ENCODE measurements at regions not wholly inside any gene's neighbourhood (a gene's known extent, or its start where the extent isn't known, plus 50 kb on each side); places are given as distances from the start of the nearest gene placed in this dataset.
"Not testable (repeated sequence)": the region's sequence is repeated elsewhere in the genome, so short reads cannot be mapped to it uniquely, and the experiment has no call there.

DNA sequence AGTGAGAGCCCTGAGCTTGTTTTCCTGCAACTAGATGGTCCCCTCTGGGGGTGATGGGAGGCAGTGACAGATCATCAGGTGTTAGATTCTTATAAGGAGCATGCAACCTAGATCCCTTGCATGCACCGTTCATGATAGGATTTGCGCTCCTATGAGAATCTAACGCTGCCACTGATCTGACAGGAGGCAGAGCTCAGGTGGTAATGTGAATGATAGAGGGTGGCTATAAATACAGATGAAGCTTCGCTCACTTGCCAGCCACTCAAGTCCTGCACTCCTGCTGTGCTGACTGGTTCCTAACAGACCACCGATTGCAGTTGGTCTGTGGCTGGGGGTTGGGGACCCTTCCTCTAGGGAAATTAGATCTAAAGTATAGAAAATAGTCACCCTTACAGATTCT is 290.6 kb upstream of the ADCY2 start:
- no peak for DNase-seq

DNA sequence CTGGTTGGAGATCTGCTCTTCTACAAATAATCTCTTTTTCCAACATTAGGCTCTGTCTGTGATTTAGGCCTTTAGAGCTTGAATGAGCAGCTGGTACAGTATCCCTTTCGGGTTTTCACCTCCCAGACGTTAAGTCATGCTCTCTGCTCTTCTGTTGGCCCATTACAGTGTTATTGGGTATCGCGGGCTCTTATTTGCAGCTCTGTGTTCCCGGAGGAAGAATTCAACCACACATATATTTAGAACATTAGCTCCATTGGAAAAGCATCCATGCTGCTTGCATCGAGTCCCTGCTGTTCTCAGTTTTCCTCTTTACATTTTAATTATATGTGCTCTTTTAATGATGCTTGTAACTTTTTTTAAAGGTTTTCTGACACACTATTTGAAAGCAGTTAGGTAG is 278.0 kb upstream of the ADCY2 start:
- DNase-seq: no peak

DNA sequence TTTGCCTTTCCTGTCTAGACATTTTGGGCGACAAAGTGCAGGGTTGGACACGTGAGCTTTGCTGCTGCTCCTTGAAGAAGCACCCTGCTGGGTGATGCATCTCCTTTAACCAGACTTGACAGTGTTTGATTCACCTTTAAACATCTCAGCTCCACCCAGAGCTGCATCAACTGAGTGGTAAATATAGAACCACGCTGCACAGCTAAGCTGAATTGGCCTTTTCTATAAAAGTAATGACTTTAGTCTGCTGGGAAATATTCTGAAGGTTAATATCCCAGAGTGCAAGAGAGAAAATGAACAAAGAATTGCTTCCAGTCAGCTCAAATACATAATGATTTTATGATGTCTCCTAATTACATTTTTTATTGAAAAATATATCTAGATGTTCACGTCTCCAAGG is 264.3 kb upstream of the ADCY2 start:
- DNase-seq: no peak

DNA sequence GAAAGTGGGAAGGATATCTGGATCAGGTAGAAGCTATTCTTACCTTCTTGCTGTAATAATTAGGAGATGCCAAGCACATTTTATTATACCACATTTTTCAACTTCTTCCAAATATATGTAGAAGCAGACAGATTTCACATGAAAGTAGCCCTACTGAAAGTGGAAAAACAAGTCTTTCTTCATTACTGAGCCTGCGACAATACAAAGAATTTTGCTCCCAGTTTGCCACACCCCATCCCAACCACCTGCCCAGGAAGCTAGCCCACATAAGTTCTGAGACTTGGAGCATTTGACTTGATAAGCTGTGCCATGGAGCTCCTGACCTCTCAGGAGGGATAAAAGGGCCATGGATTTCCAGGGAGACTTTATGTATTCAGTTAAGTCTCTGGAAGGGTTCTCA is 249.1 kb upstream of the ADCY2 start:
- no peak for DNase-seq

DNA sequence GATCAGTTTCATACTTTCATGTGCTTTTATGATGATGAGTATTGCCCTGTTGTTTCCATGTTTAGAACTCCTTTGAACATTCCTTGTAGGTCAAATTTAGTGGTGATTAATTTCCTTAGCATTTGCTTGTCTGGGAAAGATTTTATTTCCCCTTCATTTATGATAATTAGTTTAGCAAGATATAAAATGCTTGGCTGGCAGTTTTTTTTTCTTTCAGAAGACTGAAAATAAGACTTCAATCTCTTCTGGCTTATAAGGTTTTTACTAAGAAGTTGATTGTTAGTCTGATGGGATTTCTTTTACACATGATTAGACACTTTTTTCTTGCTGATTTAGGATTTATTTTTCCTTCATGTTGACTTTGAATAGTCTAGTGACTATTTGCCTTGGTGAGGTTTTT is 238.9 kb upstream of the ADCY2 start:
- DNase-seq: no peak

DNA sequence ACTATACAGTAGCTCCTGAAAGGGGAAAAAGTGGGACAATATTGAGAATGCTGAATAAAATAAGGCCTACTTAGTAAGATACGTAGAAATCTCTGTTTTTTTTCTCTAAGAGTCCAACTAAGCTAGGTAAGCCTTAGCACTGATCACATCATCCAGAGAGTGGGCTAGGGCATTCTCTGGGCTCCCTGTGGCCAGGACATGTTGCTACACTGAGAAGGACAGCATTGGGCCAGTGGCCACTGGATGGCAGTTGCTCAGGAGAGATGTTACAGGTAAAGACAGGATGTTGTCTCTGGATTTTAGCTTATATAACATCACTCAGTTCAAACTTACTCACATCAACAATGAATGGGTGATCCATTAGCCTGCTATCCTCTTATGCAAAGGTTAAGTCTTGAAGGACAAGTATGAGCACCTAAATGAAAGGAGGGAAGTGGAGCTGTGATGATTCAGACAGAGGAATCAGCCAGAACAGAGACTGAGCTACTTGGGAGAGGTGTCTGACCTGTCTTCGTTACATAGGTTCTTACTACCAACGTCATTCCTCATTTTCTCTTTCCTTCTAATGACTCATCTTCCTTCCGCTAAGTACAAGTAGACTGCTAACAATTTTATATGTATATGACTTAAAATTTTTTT is 226.6 kb upstream of the ADCY2 start:
- no peak for DNase-seq

DNA sequence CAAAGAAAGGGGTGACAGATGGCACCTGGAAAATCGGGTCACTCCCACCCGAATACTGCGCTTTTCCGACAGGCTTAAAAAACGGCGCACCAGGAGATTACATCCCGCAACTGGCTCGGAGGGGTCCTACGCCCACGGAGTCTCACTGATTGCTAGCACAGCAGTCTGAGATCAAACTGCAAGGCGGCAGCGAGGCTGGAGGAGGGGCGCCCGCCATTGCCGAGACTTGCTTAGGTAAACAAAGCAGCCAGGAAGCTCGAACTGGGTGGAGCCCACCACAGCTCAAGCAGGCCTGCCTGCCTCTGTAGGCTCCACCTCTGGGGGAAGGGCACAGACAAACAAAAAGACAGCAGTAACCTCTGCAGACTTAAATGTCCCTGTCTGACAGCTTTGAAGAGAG is 225.2 kb upstream of the ADCY2 start:
- DNase-seq: not testable (repeated sequence)

DNA sequence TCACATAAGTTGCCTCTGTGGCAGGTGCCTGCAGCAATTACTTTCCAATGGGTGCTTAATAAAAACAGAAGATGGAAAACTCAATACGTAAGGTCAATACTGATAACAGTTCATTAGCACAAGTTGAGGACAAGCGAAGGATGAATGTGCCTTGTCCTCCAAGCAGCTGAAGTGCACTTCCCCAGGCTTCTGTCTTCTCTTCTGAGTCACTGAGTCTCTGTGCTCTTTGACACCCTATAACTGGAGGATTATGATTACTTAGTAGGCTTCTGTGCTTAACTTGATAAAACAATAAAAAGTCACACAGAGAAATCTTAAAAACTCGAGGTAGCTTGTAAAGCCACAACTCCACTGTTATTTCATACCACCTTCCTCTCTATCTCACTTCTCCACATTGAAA is 216.6 kb upstream of the ADCY2 start:
- DNase-seq: no peak

DNA sequence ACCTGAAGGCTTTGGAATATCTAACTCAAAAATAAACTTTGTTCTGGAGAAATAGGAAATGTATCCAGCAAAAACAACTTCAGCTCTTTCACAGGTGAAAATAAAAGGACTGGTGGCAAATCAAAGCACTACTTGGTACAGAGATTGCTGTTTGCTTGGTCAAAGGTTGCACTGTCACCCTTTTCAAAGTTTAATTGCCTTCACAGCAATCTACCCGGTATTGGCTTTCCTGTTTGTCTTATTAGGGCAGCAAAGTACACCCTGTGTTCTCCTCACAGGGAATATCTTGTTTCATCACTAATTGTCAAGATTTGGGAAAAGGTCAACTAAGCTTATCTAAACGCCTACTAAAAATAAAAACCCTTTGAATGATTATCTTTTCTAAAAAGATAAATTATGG is 214.1 kb upstream of the ADCY2 start:
- DNase-seq: no peak

DNA sequence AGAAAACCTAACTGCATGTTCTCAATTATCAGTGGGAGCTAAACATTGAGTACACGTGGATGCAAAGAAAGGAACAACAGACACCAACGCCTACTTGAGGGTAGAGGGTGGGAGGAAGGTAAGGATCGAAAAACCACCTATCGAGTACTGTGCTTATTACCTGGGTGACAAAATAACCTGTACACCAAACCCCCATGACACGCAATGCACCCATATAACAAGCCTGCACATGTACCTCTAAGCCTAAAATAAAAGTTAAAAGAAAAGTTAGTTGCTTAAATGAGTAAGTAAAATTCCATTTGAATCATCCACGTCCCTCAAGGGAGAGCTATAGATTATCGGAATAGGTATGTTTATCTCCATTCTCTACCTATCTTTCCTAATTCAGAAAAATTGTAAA is 210.2 kb upstream of the ADCY2 start:
- DNase-seq: no peak

DNA sequence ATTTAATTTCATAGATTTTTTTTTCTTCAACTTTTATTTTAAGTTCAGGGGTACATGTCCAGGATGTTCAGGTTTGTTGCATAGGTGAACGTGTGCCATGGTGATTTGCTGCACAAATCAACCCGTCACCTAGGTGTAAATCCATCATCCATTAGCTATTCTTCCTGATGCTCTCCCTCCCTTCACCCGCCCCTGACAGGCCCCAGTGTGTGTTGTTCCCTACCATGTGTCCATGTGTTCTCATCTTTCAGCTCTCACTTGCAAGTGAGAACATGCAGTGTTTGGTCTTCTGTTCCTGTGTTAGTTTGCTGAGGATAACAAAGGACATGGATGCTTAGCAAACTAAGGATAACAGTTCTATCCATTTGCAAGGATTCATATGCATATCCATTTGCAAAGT is 209.1 kb upstream of the ADCY2 start:
- no peak for DNase-seq

DNA sequence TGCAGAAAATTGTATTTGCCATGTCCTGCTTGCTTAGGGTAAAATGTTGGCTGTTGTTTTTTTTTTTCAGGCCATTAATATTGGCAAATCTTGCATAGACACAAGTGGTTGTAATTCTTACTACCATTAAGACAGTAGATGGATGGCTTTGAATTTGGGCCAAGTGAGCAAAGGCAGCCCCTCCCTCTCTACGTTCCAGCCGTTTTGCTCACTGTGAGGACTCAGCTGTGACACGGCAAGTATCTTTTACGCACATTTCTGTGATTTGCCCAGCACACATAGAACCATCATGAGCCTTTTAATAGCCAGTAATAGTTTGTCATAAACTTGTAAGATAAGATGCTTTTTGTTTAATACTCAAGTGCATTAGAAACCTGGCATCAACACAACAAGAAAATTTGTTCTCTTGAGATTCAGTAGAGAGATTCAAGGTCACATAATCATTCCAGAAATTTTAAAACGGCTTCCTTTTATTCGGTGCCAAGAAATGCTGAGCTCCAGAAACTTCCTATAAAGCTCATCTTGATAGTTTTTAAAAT is 205.2 kb upstream of the ADCY2 start:
- DNase-seq: no peak

DNA sequence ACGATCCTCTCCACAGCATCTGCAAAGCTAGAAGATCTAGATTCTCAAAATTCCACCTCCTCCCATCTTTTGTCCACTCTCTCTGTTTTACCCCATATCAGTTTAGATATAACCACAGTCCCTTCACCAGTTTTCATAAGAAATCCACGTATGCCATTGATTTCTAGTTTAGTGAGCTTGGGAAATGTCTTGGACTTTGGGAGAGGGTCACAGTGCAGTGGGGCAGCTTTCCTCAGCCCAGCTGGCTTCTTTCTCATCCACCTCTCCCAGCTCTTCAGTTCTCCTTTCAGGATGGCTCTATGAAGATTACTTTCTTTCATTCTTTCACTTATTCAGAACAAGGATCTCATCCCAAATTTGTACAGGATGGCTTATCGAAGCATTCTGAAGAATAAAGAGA is 203.9 kb upstream of the ADCY2 start:
- no peak for DNase-seq

DNA sequence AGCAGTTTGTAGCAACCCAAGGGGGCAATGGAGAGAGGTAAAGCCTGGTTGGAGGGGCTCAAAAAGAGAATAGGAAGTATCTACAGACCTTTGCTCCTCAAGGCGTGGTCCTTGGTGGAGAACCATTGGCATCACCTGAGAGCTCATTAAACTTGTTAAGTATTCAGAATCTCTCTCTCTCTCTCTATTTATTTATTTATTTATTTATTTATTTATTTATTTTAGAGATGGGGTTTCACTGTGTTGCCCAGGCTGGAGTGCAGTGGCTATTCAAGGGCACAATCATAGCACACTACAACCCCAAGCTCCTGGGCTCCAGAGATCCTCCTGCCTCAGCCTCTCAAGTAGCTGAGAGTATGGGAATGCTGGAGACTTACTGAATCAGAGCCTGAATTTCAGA is 193.1 kb upstream of the ADCY2 start:
- no peak for DNase-seq

DNA sequence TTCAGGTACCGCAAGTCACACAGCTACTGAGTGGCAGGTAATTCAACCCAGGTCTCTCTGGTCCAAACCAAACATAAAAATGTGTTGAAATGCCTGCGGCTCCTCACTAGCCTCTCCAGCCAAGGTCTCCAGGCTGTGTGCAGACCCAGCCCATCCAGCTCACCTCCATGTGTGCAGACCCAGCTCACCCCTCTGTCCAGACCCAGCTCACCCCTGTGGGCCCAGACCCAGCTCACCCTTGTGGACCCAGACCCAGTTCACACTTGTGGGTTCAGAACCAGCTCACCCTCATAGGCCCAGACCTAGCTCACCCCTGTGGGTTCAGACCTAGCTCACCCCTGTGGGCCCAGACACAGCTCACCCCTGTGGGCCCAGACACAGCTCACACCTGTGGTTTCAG is 188.0 kb upstream of the ADCY2 start:
- no peak for DNase-seq

DNA sequence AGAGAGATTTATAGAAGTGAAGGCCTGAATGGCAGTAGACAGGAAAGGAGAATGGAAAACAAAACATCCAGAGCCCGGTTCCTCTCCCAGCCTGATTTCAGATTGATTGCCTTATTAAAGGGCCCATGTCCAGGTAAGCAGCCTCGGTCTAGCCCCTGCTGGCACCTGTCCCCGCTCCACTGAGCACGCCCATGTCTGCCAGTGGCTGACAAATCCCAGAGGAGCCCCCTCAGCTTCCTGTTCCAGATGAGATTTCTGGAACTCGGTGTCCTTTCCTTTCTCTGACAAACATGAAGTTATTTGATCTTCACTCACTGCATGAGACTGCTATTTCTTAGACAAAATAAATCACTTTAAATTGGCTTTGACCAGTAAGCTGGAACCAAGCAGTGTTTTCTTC is 187.0 kb upstream of the ADCY2 start:
- DNase-seq: peak; percentile 86

DNA sequence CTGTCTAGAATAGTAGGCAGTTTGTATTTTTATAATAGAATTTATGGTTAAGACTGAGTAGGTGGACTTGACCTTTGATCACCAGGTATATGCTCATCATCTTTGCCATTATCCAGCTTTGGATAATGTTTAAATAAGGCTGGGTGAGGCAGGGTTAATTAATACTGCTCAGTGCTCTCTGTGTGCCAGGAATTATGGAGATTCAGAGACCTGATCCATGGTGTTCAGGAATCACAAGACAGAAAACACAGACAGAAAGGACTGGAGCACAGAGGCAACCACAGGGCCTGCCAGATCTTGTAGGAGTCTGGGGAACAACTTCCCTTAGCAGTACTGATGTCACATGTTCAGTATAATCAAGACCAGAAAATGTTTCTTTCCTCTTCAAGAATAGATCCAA is 186.3 kb upstream of the ADCY2 start:
- DNase-seq: no peak

DNA sequence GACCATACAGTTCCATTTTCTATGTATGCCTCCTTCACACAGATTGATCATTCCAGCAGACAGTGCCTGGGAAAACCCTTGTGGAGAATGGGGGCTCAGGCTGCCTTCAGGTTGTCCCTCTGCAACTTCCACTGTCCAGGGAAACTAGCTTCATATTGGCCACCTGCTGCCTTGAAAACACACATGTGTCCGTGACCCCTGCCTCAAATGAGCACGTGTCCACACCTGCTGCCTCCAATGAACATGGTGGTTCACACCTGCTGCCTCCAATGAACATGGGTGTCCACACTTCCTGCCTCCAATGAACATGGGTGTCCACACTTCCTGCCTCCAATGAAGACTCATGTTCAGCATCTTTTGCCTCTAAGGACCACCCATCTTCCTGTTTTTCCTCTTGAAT is 185.4 kb upstream of the ADCY2 start:
- DNase-seq: no peak

DNA sequence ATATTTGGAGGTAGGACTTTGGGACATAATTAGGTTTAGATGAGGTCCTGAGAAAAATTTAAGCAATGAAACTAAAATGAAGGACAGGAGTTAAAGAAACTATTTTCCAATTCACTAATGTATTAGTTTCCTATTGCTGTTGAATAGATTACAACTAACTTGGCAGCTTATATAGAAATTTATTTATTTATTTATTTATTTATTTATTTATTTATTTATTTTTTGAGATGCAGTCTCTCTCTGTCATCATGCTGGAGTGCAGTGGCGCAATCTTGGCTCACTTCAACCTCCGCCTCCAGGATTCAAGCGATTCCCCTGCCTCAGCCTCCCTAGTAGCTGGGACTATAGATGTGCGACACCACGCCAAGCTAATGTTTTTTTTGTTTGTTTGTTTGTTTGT is 182.4 kb upstream of the ADCY2 start:
- no peak for DNase-seq

DNA sequence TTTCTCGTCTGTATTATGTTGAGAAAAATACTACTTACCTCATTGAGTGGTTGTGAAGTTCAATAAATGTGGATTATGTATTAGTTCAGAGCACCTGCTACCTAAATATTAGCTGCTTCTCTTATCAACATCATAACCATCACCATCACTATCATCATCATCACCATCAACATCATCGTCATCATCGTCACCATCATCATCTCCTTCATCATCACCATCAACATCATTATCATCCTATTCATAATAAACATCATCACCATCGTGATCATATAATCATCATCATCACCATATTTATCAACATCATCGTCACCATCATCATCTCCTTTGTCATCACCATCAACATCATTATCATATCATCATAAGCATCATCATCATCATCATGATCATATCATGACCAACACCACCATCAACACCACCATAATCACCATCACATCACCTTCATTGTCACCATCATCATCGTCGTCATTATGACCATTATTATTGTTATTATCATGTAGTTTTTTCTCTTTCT is 181.0 kb upstream of the ADCY2 start:
- no peak for DNase-seq

DNA sequence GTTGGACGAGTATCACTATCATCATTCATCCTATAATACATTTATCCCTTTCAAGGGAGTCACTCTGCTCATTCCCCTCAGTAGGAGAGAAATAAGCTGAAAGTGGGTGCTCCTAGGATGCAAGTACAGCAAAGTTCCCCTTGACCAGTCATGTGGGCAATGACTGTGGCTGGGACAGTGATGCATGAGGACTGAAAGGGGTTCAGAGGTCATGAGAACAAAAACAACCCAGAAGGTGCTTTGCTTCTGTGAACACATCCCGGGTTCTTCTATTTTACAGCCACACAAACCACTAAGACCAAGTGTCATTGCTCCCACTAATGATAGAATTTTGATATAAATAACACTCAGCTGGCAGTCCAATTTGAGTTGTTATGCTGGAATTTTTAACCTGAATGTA is 177.8 kb upstream of the ADCY2 start:
- no peak for DNase-seq

DNA sequence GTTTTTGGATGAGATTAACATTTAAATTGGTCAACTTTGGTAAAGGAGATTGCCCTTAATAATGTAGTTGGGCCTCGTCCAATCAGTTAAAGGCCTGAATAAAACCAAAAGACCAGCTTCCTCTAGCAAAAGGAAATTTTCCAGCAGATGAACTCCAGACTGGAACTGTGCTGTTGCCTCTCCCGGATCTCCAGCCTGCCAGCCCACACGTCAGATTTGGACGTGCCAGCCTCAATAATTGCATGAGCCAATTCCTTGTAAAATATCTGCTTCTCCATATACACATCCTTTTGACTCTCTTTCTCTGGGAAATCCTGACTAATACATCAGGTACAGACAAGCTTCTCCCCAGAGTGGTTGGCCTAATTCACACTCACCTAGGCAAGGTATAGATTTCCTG is 175.8 kb upstream of the ADCY2 start:
- no peak for DNase-seq

DNA sequence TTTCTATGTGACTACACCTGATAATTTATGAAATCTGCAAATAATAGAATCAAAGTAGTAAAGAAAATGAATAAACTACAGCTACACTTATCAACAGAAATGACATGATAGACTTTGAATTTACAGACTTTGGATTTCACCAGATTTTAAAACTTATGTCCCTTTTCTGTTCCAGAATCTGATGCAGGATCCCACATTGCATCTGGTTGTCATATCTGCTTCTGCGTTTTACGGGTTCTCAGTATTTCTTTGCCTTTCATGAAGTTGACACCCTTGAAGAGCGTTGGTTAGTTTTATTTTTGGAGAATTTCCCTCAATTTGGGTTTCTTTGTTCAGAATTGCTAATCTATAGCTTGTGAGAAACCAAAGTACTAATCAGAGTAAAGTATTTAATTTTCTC is 174.9 kb upstream of the ADCY2 start:
- no peak for DNase-seq

DNA sequence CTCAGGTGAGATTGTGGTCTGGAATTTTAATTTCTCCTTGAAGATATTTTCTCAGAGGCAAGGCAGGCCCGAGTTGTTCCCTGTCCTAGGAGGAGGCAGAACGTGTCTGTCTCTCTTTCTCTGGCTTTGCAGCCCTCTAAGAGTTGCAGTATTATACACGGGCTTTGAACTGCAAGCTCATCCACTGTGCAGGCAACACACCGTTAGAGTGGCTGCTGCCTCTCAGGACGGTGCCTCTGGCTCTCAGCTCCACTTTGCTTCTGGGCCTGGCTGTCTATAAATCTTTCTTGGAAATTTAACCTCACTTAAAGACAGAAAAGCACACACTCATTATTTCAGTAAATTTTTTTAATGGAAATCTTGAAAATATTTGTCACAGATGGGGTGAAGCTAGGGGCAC is 170.1 kb upstream of the ADCY2 start:
- no peak for DNase-seq

DNA sequence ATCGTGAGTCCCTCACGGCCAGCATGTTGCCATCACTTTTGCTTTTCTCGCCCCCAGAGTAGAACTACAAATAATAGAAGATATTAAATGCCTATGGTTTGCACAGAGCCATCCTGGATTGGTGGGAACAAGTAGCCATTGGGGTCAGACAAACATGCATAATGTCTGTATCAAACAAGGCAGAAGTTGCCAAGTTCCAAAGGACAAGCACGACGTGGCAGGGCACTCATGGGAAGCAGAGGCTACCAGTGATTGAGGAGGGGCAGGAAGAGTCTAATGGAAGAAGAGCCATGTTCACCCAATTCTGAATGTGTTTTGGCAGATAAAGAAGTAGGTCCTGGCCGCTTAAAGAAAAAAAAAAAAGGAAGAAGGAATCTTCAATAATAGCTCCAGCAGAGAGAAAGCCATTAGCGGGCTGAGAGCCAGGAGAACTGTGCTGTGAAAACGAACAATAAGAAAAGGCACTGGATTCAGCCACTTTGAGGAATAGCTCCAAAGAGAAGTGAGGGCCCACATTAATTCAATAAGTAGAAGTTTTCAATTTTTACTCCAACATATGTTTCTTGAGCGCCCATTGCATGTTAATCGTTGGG is 153.7 kb upstream of the ADCY2 start:
- no peak for DNase-seq

Data from NCI-H2107 (cell line).